ENCODE measurements at regions not wholly inside any gene's neighbourhood (a gene's known extent, or its start where the extent isn't known, plus 50 kb on each side); places are given as distances from the start of the nearest gene placed in this dataset.

GRCh38 chr10:29100505-29100904 lies 188.4 kb upstream of the LYZL1 start:
- no peak overlapping the region for H3K4me3 ChIP-seq (ENCODE audit: low read length)
- no peak for TF ChIP-seq ZNF274 (IDR thresholded peaks at IDR 0.05; ENCODE audit: low read depth, low read length)

GRCh38 chr10:29102233-29102632 lies 186.6 kb upstream of the LYZL1 start:
- TF ChIP-seq ZNF274 (IDR thresholded peaks at IDR 0.05; ENCODE audit: low read depth, low read length), result no peak

GRCh38 chr10:29102636-29103035 lies 186.2 kb upstream of the LYZL1 start:
- TF ChIP-seq ZNF274 (IDR thresholded peaks at IDR 0.05; ENCODE audit: low read depth, low read length), result no peak
- H3K4me3 ChIP-seq (ENCODE audit: low read length), result no peak overlapping the region

More at GRCh38 chr10:29102233-29102632, 186.6 kb upstream of the LYZL1 start:
- no peak overlapping the region for H3K4me3 ChIP-seq (ENCODE audit: low read length)

- H3K4me3 ChIP-seq (ENCODE audit: low read length), result no peak overlapping the region
- TF ChIP-seq ZNF274 (IDR thresholded peaks at IDR 0.05; ENCODE audit: low read depth, low read length), result no peak
Observed at GRCh38 chr10:29104661-29105399, 184.0 kb upstream of the LYZL1 start.

GRCh38 chr10:29105516-29106215 lies 183.2 kb upstream of the LYZL1 start:
- H3K4me3 ChIP-seq (ENCODE audit: low read length), result no peak overlapping the region
- no peak for TF ChIP-seq ZNF274 (IDR thresholded peaks at IDR 0.05; ENCODE audit: low read depth, low read length)

GRCh38 chr10:29106287-29106686 lies 182.6 kb upstream of the LYZL1 start:
- no peak for TF ChIP-seq ZNF274 (IDR thresholded peaks at IDR 0.05; ENCODE audit: low read depth, low read length)
- H3K4me3 ChIP-seq (ENCODE audit: low read length), result no peak overlapping the region

- TF ChIP-seq ZNF274 (IDR thresholded peaks at IDR 0.05; ENCODE audit: low read depth, low read length), result no peak
- no peak overlapping the region for H3K4me3 ChIP-seq (ENCODE audit: low read length)
Observed at GRCh38 chr10:29107866-29108498, 180.9 kb upstream of the LYZL1 start.

- no peak overlapping the region for H3K4me3 ChIP-seq (ENCODE audit: low read length)
- TF ChIP-seq ZNF274 (IDR thresholded peaks at IDR 0.05; ENCODE audit: low read depth, low read length), result no peak
Observed at GRCh38 chr10:29109707-29110571, 178.9 kb upstream of the LYZL1 start.

GRCh38 chr10:29112827-29113615 lies 175.8 kb upstream of the LYZL1 start:
- TF ChIP-seq ZNF274 (IDR thresholded peaks at IDR 0.05; ENCODE audit: low read depth, low read length), result no peak
- H3K4me3 ChIP-seq (ENCODE audit: low read length), result no peak overlapping the region

- no peak for TF ChIP-seq ZNF274 (IDR thresholded peaks at IDR 0.05; ENCODE audit: low read depth, low read length)
Observed at GRCh38 chr10:29113616-29113945, 175.3 kb upstream of the LYZL1 start.

GRCh38 chr10:29114141-29114540 lies 174.7 kb upstream of the LYZL1 start:
- no peak for TF ChIP-seq ZNF274 (IDR thresholded peaks at IDR 0.05; ENCODE audit: low read depth, low read length)

More at GRCh38 chr10:29113616-29113945, 175.3 kb upstream of the LYZL1 start:
- H3K4me3 ChIP-seq (ENCODE audit: low read length), result no peak overlapping the region

GRCh38 chr10:29117781-29118180 lies 171.1 kb upstream of the LYZL1 start:
- no peak for TF ChIP-seq ZNF274 (IDR thresholded peaks at IDR 0.05; ENCODE audit: low read depth, low read length)

More at GRCh38 chr10:29114141-29114540, 174.7 kb upstream of the LYZL1 start:
- H3K4me3 ChIP-seq (ENCODE audit: low read length), result no peak overlapping the region

GRCh38 chr10:29119374-29119773 lies 169.5 kb upstream of the LYZL1 start:
- TF ChIP-seq ZNF274 (IDR thresholded peaks at IDR 0.05; ENCODE audit: low read depth, low read length), result no peak
- no peak overlapping the region for H3K4me3 ChIP-seq (ENCODE audit: low read length)

More at GRCh38 chr10:29117781-29118180, 171.1 kb upstream of the LYZL1 start:
- H3K4me3 ChIP-seq (ENCODE audit: low read length), result no peak overlapping the region
